DMS53 treated with DMSO at 0.1 percent for 48 hours (cell line): ENCODE measurements at regions not wholly inside any gene's neighbourhood (a gene's known extent, or its start where the extent isn't known, plus 50 kb on each side); places are given as distances from the start of the nearest gene placed in this dataset.

ENCODE experiments used
- DNase-seq: peaks from one replicate; lab custom pipeline; 2025; ENCODE audit not compliant: unreplicated experiment; lab: John Stamatoyannopoulos, UW

DNA sequence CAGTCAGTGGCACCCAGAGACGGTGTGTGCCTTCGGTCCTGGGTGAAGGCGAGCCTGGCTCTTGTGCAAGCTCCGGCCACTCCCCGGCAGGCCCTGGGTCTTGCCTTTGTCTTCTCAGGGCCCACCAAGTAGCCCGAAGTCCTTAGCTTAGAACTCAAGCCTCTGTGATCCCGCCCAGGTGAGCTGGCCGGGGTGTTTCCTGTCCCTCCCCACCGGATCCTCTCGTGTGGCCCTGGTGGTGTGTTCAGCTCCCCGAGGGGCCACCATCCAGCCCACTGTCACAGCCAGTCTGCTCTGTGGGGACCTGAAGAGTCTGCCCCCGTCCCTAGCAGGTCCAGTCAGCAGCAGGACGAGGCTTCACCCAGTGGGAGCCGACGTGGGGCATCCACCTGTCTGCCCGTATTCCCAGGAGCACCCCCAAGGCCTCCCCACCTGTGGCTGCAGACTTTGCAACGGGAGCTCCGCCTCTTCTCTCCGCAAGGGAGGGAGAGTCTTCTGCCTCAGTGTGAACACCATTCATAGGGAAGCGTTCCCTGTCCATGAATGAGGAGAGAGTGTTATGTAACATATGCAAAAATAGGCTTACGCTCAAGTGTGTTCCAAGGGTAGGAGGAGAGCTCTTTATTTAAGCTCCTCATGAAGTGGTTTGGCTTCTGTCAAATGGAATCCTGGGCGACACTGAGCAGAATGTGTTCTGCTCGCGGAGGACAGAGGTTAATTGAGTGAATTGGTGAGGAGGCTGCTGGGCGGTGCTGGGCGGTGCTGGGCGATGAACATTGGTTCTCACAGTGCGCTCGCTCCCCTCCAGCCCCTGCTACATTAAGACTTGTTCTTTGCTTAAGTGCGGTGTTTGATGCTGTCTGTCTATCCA lies 108.9 kb downstream of the CRYAA start:
- no peak for DNase-seq

DNA sequence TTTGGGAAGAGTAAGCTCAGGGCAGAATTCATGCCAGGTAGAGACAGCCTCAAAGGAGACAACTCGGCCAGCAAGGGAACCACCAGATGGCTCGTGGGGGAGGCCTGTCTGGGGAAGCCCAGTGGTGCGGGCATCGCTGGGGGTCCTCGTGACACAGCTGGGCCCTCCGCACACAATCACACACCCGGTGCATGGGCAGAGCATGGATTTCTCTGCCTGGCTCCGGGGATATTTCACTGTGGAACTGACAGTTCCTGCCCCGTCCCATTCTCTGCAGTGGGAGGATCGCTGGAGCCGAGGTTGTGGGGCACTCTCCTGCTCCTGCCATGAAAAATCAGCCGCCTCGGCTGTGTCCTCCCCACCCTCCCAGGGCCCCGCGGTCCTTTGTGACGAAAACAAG lies 108.0 kb downstream of the CRYAA start:
- DNase-seq: no peak

DNA sequence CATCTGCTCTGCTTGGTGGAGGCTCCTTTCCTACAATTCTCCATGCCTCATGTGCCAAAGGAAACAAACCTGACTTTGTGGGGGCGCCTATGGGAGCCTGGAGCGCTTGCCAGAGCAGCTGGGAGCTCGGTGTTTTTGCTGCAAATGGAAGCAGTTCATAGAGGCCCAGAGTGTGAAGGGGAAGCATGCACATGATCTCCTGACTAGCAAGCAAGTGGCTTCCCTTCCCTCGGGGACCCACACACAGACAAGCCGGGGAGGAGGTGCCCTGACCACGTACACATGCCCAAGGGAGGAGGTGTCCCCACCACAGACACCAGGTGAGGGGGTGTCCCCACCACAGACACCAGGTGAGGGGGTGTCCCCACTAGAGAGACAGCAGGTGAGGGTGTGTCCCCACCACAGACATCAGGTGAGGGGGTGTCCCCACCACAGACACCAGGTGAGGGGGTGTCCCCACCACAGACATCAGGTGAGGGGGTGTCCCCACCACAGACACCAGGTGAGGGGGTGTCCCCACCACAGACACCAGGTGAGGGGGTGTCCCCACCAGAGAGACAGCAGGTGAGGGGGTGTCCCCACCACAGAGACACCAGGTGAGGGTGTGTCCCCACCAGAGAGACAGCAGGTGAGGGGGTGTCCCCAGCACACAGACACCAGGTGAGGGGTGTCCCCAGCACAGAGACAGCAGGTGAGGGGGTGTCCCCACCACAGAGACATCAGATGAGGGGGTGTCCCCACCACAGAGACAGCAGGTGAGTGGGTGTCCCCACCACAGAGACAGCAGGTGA lies 106.8 kb downstream of the CRYAA start:
- DNase-seq: no peak

DNA sequence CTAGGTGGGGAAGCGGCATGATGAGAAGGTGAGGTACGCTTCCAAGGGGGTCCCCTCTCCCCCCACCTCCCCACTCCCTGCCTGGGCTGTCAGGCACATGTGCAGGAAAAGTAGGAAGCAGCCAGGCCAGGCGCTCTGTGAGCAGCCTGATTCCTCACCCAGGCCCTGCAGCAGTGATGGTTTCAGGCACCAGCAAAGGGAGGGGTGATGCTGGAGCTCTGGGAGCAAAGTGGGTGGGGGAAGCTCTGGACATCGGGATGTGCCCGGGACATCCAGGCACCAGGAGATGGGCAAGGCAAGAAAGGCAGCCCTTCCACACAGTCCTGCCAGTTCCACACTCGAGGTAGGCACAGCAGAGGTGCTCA lies 106.1 kb downstream of the CRYAA start:
- no peak for DNase-seq

DNA sequence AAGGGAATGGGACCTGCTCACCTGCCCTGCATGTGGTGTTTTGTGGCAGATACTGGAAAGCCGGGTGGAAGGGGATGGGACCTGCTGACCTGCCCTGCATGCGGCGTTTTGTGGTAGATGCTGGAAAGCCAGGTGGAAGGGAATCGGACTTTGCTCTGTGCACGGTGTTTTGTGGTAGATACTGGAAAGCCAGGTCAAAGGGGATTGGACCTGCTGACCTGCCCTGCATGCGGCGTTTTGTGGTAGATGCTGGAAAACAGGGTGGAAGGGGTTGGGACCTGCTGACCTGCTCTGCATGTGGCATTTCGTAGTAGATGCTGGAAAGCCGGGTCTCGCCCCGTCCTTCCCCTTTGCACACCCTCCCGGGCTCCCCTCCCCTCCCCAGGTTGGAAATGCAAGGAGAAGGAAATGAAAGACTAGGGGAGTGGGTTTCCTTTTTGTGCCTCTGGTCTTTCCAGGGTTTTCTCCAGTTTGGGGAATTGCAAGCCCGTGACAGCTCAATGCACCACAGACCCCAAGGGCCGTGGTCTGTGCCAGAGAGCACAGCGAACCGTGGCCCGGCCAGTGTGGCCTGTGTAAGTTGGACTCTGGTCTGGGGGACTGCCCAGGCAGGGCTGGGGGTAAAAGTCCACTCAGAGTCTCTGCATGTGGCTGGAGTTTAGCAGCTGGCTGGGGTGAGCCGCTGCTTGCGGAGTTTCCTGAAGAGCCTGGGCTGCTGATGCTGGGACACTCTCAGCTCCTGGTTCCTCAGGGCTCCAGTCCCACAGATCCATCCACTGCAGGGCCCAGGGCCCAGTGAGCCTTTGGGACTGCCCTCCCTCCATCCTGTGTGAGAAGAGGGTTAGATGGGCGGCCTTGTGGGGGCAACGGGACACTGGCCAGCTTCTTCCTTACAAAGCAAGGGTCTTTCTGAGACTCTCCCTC lies 105.5 kb downstream of the CRYAA start:
- DNase-seq: no peak

DNA sequence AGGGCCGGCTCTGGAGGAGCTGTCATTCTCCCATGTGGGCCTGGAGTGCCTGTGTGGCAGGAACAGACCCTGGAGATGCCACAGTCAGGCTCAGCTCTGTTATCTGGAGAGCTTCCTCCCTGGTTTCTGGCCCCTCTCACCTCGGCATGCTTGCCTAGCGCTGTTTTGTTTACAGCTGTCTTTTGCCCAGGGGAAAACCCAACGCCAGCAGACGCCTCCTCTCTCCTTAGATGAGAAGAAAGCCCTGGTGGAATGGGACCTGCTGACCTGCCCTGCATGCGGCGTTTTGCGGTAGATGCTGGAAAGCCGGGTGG lies 104.9 kb downstream of the CRYAA start:
- DNase-seq: no peak

DNA sequence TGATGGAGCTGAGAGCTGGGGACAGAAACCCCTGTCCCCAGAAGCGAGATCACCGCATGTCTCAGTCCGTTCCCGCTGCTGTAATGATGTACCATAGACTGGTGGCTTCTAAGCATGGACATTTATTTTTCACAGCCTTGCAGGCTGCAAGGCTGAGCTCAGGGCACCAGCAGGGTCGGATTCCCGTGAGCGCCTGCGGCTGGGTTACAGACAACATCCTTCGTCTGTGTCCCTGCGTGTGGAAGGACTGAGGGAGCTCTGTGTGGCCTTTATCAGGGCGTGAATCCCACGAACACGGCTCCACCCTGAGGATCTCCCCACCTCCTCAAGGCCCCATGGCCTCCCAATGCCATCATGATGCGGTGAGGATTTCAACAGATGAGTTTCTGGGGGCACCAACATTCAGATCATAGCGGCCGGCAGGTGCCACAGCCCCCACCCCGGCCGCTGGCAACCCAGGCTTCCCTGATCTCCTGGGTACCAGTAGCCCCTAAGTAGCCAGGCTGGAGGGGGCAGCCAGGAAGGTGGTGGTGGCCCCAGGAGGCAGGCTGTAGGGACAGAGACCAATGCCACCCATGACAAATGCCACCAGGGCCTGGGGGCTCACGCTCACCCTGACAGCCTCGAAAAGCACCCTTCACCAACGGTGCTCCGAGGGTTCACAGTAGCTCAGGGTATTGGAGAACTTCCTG lies 104.4 kb downstream of the CRYAA start:
- DNase-seq: no peak

DNA sequence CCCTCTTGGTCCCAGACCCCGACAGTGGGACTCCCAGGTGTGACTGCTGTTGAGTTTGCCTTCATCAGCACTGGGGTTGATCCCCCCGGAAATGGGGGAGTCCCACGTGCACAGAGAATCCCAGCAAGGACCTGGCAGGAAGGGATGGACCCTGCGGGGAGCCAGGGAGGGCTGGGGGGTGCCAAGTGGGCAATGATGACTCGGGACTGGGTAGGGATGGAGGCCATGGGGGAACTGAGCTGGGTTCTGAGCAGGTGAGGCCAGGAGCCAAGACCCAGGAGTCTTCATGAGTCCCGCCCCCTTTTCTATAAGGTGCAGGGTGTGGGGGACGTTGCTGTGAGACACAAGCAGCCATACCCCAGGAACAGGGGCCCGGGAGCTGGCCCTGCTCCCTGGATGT lies 103.8 kb downstream of the CRYAA start:
- DNase-seq: no peak

DNA sequence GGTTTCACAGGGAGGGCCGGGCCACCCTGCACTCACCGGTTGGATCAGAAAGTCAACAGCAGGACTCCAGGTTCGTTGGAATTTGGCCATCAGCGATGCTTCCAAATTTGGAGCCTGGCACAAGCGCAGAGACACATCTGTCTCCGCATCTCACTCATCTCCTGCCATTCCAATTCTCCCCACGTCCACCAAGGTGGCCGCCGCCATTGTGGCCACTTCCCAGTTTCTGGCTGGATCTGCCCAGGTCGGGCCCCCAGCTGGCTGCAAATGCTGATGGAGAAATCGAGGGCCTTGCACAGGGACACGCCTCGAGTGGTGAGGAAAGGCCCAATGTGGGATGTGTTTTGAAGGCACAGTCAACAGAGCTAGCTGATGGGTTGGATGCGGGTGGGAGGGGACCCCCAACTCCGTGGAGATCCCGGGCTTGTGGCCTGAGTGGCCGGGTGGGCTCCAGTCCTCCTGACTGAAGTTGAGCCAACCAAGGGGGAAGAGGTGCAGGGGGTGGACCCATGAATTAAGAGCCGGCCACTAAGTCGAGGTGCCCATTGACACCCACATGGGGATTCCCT lies 102.7 kb downstream of the CRYAA start:
- DNase-seq: no peak

DNA sequence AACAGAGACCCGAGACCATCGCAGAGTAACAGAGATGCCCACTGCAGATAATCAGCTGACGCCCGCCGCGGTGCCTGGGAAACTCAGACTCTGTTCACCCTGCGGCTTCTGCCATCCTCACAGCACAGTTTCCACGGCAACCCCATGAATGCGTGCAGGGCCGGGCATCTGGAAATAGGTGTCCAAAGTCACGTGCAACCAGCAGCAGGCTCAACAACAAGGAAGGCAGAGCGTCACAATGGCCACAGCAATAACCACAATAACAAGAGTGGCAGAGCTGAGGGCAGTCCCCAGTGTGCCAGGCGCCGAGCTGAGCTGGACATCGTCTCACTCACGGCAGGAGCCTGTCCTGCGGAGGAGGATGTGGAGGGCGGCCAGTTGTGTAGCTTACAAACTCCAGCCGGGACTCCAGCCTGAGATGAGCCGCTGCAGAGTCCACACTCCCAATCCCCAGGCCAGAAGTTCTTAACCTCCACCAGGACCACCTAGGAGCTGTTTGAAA lies 102.0 kb downstream of the CRYAA start:
- no peak for DNase-seq

DNA sequence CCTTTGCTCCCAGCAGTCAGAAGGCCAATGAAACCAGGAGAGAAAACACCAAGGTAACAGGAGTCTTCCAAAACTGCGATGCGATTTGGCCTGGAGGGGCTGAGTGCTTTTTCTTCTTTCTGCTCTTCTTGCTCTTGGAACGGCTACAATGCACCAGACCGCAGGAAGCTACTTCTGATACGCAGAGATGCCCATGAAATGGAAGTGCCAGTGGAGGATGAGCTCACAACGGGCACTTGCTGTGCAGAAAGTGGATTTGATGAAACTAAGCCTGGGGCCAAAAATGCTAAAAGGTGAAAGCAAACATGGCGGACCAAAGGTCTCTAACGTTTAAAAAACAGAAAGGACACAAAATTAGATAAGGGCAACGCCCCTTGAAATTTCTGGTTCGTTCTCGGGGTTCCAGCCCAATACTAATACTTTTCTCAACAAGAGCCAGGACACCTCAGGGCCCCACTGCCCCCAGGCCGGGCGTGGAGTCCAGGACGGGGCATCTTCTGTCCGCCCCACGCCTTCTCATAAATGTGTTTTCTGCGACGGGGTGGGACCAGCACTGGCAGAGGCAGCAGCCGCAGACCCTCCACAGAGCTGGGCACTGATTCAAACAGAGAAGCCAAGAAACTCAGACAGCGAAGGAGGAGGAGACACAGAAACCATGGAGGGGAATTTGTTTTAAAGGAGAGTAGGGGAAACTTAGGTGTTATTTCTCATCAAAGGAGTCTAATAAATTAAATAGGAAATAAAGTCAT lies 101.3 kb downstream of the CRYAA start:
- no peak for DNase-seq

DNA sequence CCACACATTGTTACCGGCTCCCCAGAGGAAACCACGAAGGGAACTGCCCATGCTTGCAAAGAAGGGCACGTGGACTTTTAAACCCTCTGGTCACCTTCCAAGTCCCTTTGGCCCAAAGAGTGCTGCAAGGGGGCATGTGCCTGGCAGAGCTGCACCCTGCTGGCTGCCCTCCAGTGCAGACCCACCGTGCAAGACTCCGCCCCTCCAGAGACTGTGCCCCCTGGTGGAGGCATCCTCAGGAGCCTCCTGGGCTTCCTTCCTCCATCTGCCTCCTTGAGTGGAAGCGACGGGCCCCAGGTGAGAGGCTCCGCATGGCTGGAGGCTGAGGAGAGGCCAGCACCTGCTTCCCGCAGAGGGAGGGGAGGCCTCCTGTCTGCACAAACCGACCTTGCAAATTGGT lies 100.6 kb downstream of the CRYAA start:
- DNase-seq: no peak

DNA sequence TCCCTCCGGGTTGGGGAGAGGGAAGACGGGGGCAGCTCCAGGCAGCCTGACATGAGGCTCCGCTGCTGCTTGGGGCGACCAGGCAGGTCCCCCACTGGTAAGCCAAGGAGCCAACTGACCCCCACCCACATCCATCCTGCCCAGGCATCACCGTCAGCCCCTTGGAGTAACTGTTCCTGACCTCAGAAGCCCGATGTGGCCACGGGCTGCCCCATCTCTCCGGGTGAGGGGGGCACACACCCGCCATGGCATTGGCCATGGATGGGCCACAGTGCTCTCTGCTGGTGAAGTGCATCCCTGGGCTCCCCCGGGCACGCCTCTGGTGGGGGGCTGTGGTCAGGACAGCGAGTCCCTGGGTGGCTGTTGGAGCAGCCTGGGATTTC lies 100.0 kb downstream of the CRYAA start:
- DNase-seq: no peak

DNA sequence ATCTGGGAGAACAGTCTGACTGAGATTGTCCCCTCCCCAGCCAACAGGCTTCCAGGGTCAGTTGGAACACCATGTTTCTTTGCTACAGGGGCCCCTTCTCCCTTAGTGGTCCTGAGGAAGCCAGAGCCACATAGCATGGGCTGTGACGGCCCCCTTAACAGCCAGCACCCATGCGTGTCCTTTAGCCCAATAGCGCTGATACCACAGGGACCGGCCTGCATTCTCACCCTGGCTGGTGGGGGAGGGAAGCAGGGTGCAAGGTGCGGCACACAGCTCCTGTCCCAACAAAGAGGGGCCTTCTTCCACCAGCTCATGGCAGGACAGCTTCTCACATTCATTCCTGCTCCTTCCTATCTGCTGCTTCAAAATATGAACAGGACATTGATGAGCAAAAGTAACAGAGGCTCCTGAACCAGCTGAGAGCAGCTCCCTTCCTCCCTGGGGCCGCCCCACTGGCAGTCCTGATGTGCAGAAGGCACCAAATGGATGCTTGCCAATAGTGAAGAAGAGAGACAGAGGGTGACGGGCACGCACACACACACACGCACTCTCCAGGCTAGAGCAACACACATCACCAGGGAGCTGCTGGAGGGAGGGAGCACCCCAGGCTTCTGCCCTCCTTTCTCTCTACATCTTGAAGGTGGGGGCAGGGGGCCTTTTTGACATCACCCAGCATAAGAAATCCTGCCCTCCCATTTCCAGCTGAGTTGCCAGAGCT lies 99.4 kb downstream of the CRYAA start:
- DNase-seq: no peak

DNA sequence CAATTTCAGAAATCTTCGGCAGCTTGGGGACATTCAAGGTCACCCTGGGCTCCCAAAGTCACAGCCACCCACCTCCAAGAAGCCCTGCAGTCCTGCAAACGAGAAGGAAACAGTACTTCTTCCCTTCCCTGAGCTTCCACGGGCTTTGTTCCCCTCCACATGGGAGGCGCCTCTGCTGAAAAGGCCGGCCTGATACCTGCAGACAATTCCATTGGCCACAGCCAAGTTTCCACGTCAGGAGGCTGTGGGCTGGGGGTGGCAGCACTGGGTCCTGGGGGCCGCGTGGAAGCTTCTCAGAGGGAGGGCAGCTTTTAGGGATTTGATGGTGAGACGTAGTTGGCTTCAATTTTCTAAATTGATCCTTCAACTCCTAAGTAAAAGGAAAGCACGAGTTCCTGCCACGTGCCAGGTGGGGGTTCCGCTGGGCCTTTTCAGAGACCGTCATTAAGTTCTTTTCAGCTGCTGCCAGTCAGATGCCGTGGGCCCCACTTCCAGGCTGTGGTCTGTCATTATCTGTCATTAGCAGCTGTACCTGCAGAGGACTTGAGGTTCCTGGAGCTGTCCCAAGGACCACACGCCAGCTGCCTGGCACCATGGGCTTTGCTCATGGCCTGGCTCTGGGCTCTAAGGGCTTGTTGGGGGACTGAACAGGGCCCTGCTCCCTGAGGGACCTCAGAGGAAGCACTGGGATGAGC lies 98.7 kb downstream of the CRYAA start:
- no peak for DNase-seq

DNA sequence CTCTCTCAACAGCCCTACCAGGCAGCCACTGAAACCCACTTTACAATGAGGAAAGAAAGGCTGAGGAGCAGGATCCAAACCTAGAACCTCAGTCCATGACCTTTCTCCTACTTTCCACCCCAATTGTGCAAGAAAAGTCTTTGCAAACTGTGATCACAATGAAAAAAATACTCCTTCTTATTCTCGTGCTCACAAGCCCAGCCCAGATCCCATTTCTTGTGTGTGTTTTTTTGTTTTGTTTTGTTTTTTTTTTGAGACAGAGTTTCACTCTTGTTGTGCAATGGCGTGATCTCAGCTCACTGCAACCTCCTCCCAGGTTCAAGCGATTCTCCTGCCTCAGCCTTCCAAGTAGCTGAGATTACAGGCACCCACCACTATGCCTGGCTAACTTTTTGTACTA lies 97.7 kb downstream of the CRYAA start:
- no peak for DNase-seq

DNA sequence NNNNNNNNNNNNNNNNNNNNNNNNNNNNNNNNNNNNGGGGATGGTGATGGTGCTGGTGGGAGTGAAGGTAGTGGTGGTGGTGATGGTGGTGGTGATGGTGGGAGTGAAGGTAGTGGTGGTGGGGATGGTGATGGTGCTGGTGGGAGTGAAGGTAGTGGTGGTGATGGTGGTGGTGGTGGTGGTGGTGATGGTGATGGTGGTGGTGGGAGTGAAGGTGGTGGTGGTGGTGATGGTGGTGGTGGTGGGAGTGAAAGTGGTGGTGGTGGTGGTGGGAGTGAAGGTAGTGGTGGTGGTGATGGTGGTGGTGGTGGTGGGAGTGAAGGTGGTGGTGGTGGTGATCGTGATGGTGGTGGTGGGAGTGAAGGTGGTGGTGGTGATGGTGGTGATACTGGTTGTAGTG lies 93.6 kb downstream of the CRYAA start:
- DNase-seq: no peak
